ENCODE measurements at regions not wholly inside any gene's neighbourhood (a gene's known extent, or its start where the extent isn't known, plus 50 kb on each side); places are given as distances from the start of the nearest gene placed in this dataset.

- FAIRE-seq: no peak
- H3K4me3 ChIP-seq (ENCODE audit: low read length in 3 of 3): no peak overlapping the region
- TF ChIP-seq CTCF (IDR thresholded peaks at IDR 0.05; ENCODE audit: borderline replicate concordance, extremely low read depth, insufficient read depth): no peak
- intact Hi-C loops (cut with DNase I): no loop called here
- no peak overlapping the region for H3K27ac ChIP-seq (ENCODE audit: low read depth in 2 of 2, low read length in 2 of 2)
- no peak for DNase-seq
- H3K4me1 ChIP-seq (ENCODE audit: control insufficient read depth in 2 of 3, insufficient read depth in 2 of 3, low read depth in 1 of 3, low read length in 3 of 3): peaks cover 0 to 2% (median 0%) of the 10 kb centered on the region in 3 donors
- no peak overlapping the region for H3K9ac ChIP-seq (ENCODE audit: low read length in 3 of 3)
- no peaks in the 10 kb centered on the region for H3K36me3 ChIP-seq (ENCODE audit: control insufficient read depth in 2 of 3, insufficient read depth in 3 of 3, low read length in 3 of 3)
- H3K9me3 ChIP-seq (ENCODE audit: control insufficient read depth in 2 of 3, insufficient read depth in 1 of 3, low read length in 3 of 3): no peaks in the 10 kb centered on the region
- H3K27me3 ChIP-seq (ENCODE audit: control insufficient read depth, insufficient read depth, low read length): no peaks in the 10 kb centered on the region
Measured at GRCh38 chr16:5508371-5508770, 410.8 kb upstream of the EEF2KMT start.

GRCh38 chr16:5506021-5506420 is 408.4 kb upstream of the EEF2KMT start:
- peaks cover 0 to 2% (median 0%) of the 10 kb centered on the region in 3 donors for H3K4me1 ChIP-seq (ENCODE audit: control insufficient read depth in 2 of 3, insufficient read depth in 2 of 3, low read depth in 1 of 3, low read length in 3 of 3)
- no peaks in the 10 kb centered on the region for H3K36me3 ChIP-seq (ENCODE audit: control insufficient read depth in 2 of 3, insufficient read depth in 3 of 3, low read length in 3 of 3)
- H3K27ac ChIP-seq (ENCODE audit: low read depth in 2 of 2, low read length in 2 of 2): no peak overlapping the region
- no peaks in the 10 kb centered on the region for H3K27me3 ChIP-seq (ENCODE audit: control insufficient read depth, insufficient read depth, low read length)
- DNase-seq: no peak
- no peak for TF ChIP-seq CTCF (IDR thresholded peaks at IDR 0.05; ENCODE audit: borderline replicate concordance, extremely low read depth, insufficient read depth)
- no peak overlapping the region for H3K9ac ChIP-seq (ENCODE audit: low read length in 3 of 3)
- no peaks in the 10 kb centered on the region for H3K9me3 ChIP-seq (ENCODE audit: control insufficient read depth in 2 of 3, insufficient read depth in 1 of 3, low read length in 3 of 3)
- no peak overlapping the region for H3K4me3 ChIP-seq (ENCODE audit: low read length in 3 of 3)
- no peak for FAIRE-seq
- intact Hi-C loops (cut with DNase I): no loop called here

GRCh38 chr16:5505091-5505887 is 407.7 kb upstream of the EEF2KMT start:
- Histone ChIP-seq H3K9ac (ENCODE audit: low read length in 3 of 3) (no peak overlapping the region), H3K4me1 (ENCODE audit: control insufficient read depth in 2 of 3, insufficient read depth in 2 of 3, low read depth in 1 of 3, low read length in 3 of 3) (peaks cover 0 to 2% (median 0%) of the 10 kb centered on the region in 3 donors), H3K36me3 (ENCODE audit: control insufficient read depth in 2 of 3, insufficient read depth in 3 of 3, low read length in 3 of 3) (no peaks in the 10 kb centered on the region), H3K9me3 (ENCODE audit: control insufficient read depth in 2 of 3, insufficient read depth in 1 of 3, low read length in 3 of 3) (no peaks in the 10 kb centered on the region), H3K27me3 (ENCODE audit: control insufficient read depth, insufficient read depth, low read length) (no peaks in the 10 kb centered on the region), H3K4me3 (ENCODE audit: low read length in 3 of 3) (no peak overlapping the region), H3K27ac (ENCODE audit: low read depth in 2 of 2, low read length in 2 of 2) (no peak overlapping the region)
- intact Hi-C loops (cut with DNase I): no loop called here
- peak in 2 of 5 donors; percentile 25 to 33 for DNase-seq
- no peak for FAIRE-seq
- no peak for TF ChIP-seq CTCF (IDR thresholded peaks at IDR 0.05; ENCODE audit: borderline replicate concordance, extremely low read depth, insufficient read depth)
